Mucosa of descending colon (tissue), 3 donors: ENCODE measurements at regions not wholly inside any gene's neighbourhood (a gene's known extent, or its start where the extent isn't known, plus 50 kb on each side); places are given as distances from the start of the nearest gene placed in this dataset.

Experiments used
- ATAC-seq: fragments of 200-7000 bp; cut with Tn5 transposase; one replicate; pipeline ENCODE4 v1.9.1; 2020; ENCODE audit warnings: mild to moderate bottlenecking, moderate library complexity
- DNase-seq, 3 donors: peaks; one replicate each; pipeline ENCODE4 v3.0.0-alpha.2; 2020
- H3K36me3 ChIP-seq: fragments of 200-600 bp; one replicate; pipeline ENCODE4 v1.8.0; 2021; ENCODE audit warnings: low read depth, mild to moderate bottlenecking
- H3K4me1 ChIP-seq: fragments of 200-600 bp; one replicate; pipeline ENCODE4 v1.8.0; 2021; ENCODE audit warnings: low read depth, mild to moderate bottlenecking
- H3K4me3 ChIP-seq: fragments of 200-600 bp; one replicate; pipeline ENCODE4 v1.8.0; 2021; ENCODE audit warnings: mild to moderate bottlenecking
- H3K9me3 ChIP-seq: fragments of 200-600 bp; one replicate; pipeline ENCODE4 v1.8.0; 2021; ENCODE audit warnings: mild to moderate bottlenecking
- intact Hi-C, 2 donors: fragments of 100-400 bp; cut with DNase I in 1 of 2; cut with micrococcal nuclease in 1 of 2; formaldehyde crosslinking; loops; one replicate each; pipeline versions ENCODE4 v1.11.0 to v1.11.1; 2022; cut with DNase I, micrococcal nuclease
- TF ChIP-seq, protein P1 (sequence below): fragments of 200-600 bp; IDR thresholded peaks from one replicate; pipeline ENCODE4 v1.8.0; 2022; ENCODE audit warnings: antibody characterized with exemption, mild to moderate bottlenecking
- donor health status: DM: no; HTN: no; CAD: no; lungs with moderate emphysema.
- donor health status: DM: no; HTN: no; CAD: no.
- donor health status: DM: no; HTN: yes; CAD: no.

DNA sequence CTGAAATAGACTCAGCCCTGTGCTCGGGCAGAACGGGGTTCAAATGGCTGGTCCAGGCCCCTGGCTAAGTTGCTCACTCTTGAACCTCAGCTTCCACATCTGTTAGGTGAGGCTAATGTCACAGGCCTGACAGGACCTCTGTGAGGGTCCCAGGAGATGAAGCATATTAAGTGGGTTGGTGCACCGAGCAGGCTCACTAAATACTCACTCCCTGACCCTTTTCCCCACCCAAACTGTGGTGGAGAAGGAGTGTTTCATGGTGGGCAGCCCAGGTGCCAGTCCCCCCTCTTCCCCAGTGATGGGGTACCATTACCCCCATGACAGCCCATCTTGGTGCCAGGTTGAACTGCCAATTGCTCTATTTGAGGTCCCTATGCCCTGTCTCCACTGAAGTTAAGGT is 286.0 kb downstream of the MYCN start:
- Histone ChIP-seq H3K4me3 (no peak overlapping the region), H3K9me3 (no peaks in the 10 kb centered on the region), H3K4me1 (no peaks in the 10 kb centered on the region), H3K36me3 (no peaks in the 10 kb centered on the region)
- TF ChIP-seq, protein P1, sequence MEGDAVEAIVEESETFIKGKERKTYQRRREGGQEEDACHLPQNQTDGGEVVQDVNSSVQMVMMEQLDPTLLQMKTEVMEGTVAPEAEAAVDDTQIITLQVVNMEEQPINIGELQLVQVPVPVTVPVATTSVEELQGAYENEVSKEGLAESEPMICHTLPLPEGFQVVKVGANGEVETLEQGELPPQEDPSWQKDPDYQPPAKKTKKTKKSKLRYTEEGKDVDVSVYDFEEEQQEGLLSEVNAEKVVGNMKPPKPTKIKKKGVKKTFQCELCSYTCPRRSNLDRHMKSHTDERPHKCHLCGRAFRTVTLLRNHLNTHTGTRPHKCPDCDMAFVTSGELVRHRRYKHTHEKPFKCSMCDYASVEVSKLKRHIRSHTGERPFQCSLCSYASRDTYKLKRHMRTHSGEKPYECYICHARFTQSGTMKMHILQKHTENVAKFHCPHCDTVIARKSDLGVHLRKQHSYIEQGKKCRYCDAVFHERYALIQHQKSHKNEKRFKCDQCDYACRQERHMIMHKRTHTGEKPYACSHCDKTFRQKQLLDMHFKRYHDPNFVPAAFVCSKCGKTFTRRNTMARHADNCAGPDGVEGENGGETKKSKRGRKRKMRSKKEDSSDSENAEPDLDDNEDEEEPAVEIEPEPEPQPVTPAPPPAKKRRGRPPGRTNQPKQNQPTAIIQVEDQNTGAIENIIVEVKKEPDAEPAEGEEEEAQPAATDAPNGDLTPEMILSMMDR, result no peak
- intact Hi-C loops, result no loop called here
- no peak for ATAC-seq
- DNase-seq, result no peak

DNA sequence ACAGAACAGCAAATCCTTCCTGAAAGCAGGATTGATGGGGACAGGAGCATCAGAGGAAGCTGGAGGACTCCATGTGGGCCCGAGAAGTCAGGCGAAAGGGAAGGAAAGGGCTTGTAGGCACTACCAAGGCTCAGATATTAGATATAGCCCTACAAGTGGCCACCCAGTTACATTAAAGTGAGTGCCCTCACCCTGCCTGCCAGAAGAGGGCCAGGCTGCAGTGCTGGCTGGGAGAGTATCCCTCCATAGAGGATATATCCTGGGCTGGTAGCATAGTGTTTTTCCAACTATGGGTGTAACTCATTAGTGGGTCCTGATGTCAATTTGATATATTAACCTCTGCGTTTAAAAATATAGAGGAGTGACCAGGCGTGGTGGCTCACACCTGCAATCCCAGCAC is 285.2 kb downstream of the MYCN start:
- DNase-seq (no peak), ATAC-seq (no peak)
- intact Hi-C loops, result no loop called here
- Histone ChIP-seq H3K4me3 (no peak overlapping the region), H3K9me3 (no peaks in the 10 kb centered on the region), H3K4me1 (no peaks in the 10 kb centered on the region), H3K36me3 (no peaks in the 10 kb centered on the region)
- TF ChIP-seq, protein P1, result no peak

DNA sequence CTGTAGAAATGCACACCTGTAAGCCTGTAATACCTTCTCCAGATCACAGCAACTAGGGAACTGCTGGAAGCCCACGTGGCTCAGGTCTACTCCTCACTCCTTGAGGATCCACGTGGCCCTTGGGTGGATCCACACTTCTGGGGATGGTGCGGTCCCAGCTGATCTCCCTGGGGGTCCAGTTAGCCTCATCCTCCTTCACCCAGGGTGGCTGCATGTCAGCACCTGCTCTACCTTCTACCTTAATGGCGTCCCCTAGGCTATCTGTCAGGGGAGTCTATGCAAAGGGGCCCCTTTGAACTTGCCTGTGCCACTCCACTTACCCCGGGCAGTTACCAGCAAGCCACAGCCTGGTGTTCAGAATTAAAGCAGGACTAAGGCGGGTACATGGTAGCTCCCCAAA is 284.7 kb downstream of the MYCN start:
- Histone ChIP-seq H3K9me3 (no peaks in the 10 kb centered on the region), H3K4me1 (no peaks in the 10 kb centered on the region), H3K36me3 (no peaks in the 10 kb centered on the region), H3K4me3 (no peak overlapping the region)
- DNase-seq (no peak), ATAC-seq (no peak)
- intact Hi-C loops, result no loop called here
- TF ChIP-seq, protein P1, result no peak

GRCh38 chr2:16224298-16225045 is 284.1 kb downstream of the MYCN start:
- H3K4me1 ChIP-seq, result no peaks in the 10 kb centered on the region
- ATAC-seq (no peak), DNase-seq (no peak)
- intact Hi-C loops, result no loop called here
- TF ChIP-seq, protein P1, result no peak
- no peak overlapping the region for H3K4me3 ChIP-seq
- no peaks in the 10 kb centered on the region for H3K9me3 ChIP-seq
- H3K36me3 ChIP-seq, result no peaks in the 10 kb centered on the region

- H3K9me3 ChIP-seq, result no peaks in the 10 kb centered on the region
- TF ChIP-seq, protein P1, result no peak
- no peak for DNase-seq
- intact Hi-C loops, result no loop called here
- H3K4me1 ChIP-seq, result no peaks in the 10 kb centered on the region
- no peak overlapping the region for H3K4me3 ChIP-seq
- no peaks in the 10 kb centered on the region for H3K36me3 ChIP-seq
- no peak for ATAC-seq
Measured at GRCh38 chr2:16223841-16224177, 283.5 kb downstream of the MYCN start.
